KMS-11 (cell line): ENCODE measurements at regions not wholly inside any gene's neighbourhood (a gene's known extent, or its start where the extent isn't known, plus 50 kb on each side); places are given as distances from the start of the nearest gene placed in this dataset.
"Not testable (repeated sequence)": the region's sequence is repeated elsewhere in the genome, so short reads cannot be mapped to it uniquely, and the experiment has no call there.

ENCODE experiments used
- H2AFZ ChIP-seq: fragments of 200-600 bp; sonication (generic); 2 replicates; pipeline ENCODE4 v1.6.1; 2016; ENCODE audit warnings: antibody characterized with exemption, mixed run types, low read depth
- H3K27ac ChIP-seq: fragments of 200-600 bp; sonication (generic); 2 replicates; pipeline ENCODE4 v1.6.1; 2016; ENCODE audit warnings: mild to moderate bottlenecking, mixed run types
- H3K27me3 ChIP-seq: fragments of 200-600 bp; sonication (generic); 2 replicates; pipeline ENCODE4 v1.6.1; 2017; ENCODE audit warnings: mild to moderate bottlenecking, low read depth, mixed run types, moderate library complexity; ENCODE audit not compliant: insufficient read depth
- H3K36me3 ChIP-seq: fragments of 200-600 bp; sonication (generic); 2 replicates; pipeline ENCODE4 v1.6.1; 2017; ENCODE audit warnings: mild to moderate bottlenecking, mixed run types; ENCODE audit not compliant: insufficient read depth
- H3K4me1 ChIP-seq: fragments of 200-600 bp; sonication (generic); 2 replicates; pipeline ENCODE4 v1.6.1; 2016; ENCODE audit warnings: mild to moderate bottlenecking, low read depth, mixed run types; ENCODE audit not compliant: poor library complexity, severe bottlenecking
- H3K4me2 ChIP-seq: fragments of 200-600 bp; sonication (generic); 2 replicates; pipeline ENCODE4 v1.7.0; 2016; ENCODE audit warnings: mild to moderate bottlenecking, mixed run types
- H3K4me3 ChIP-seq: fragments of 200-600 bp; sonication (generic); IDR thresholded peaks from 2 replicates; pipeline ENCODE4 v1.6.1; 2017; ENCODE audit warnings: low read depth, low read length, mixed read lengths; ENCODE audit not compliant: insufficient read depth
- H3K79me2 ChIP-seq: fragments of 200-600 bp; sonication (generic); 2 replicates; pipeline ENCODE4 v1.6.1; 2016; ENCODE audit warnings: low read depth, mixed run types; ENCODE audit not compliant: insufficient read depth
- H3K9ac ChIP-seq: fragments of 200-600 bp; sonication (generic); 2 replicates; pipeline ENCODE4 v1.6.1; 2016; ENCODE audit warnings: mild to moderate bottlenecking, mixed run types
- H4K20me1 ChIP-seq: fragments of 200-600 bp; sonication (generic); 2 replicates; pipeline ENCODE4 v1.6.1; 2016; ENCODE audit warnings: mild to moderate bottlenecking, mixed run types; ENCODE audit not compliant: insufficient read depth
- TF ChIP-seq, protein P1 (sequence below): fragments of 200-600 bp; sonication (generic); conservative IDR thresholded peaks from 2 replicates; pipeline ENCODE4 v1.6.1; 2017; ENCODE audit warnings: low read depth, mild to moderate bottlenecking, antibody characterized with exemption, low read length, moderate library complexity, mixed read lengths

GRCh38 chr5:91484662-91485061 lies 101.5 kb upstream of the ARRDC3 start:
- H4K20me1 ChIP-seq: no peaks in the 10 kb centered on the region
- H3K4me1 ChIP-seq: no peaks in the 10 kb centered on the region
- no peak overlapping the region for H3K27ac ChIP-seq
- H3K36me3 ChIP-seq: no peaks in the 10 kb centered on the region
- no peaks in the 10 kb centered on the region for H3K27me3 ChIP-seq
- no peak overlapping the region for H3K4me2 ChIP-seq
- H3K9ac ChIP-seq: no peak overlapping the region
- no peaks in the 10 kb centered on the region for H3K79me2 ChIP-seq
- no peak overlapping the region for H3K4me3 ChIP-seq
- TF ChIP-seq, protein P1, sequence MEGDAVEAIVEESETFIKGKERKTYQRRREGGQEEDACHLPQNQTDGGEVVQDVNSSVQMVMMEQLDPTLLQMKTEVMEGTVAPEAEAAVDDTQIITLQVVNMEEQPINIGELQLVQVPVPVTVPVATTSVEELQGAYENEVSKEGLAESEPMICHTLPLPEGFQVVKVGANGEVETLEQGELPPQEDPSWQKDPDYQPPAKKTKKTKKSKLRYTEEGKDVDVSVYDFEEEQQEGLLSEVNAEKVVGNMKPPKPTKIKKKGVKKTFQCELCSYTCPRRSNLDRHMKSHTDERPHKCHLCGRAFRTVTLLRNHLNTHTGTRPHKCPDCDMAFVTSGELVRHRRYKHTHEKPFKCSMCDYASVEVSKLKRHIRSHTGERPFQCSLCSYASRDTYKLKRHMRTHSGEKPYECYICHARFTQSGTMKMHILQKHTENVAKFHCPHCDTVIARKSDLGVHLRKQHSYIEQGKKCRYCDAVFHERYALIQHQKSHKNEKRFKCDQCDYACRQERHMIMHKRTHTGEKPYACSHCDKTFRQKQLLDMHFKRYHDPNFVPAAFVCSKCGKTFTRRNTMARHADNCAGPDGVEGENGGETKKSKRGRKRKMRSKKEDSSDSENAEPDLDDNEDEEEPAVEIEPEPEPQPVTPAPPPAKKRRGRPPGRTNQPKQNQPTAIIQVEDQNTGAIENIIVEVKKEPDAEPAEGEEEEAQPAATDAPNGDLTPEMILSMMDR: no peak
- H2AFZ ChIP-seq: no peak overlapping the region

GRCh38 chr5:91479376-91479775 lies 96.3 kb upstream of the ARRDC3 start:
- H3K36me3 ChIP-seq, H3K27ac ChIP-seq, H3K4me2 ChIP-seq, H4K20me1 ChIP-seq, H3K27me3 ChIP-seq, H3K4me1 ChIP-seq, H3K4me3 ChIP-seq, H3K79me2 ChIP-seq, H3K9ac ChIP-seq: not testable (repeated sequence)
- 0 out of 2 replicates have a peak overlapping the region, but pooled peaks have one; percentile 11 for H2AFZ ChIP-seq

DNA sequence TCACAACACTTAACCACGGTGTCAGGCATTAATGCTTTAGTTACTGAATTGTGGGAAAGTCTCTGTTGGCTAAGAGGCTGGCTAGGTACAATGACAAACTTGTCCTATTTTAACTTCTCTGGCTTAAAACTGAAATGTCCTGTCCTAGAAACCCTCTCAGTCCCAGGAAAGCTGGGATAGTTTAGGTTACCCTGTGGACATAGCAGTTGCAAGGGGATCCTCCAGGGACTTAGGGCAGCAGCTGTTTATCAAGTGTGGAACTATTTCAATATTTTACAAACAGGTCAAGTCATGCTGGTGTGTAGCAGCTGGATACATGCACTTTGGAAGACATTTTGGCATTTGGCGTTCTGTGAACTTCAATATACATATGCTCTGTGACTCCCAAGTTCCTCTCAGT lies 95.0 kb upstream of the ARRDC3 start:
- H3K27me3 ChIP-seq: no peaks in the 10 kb centered on the region
- no peak overlapping the region for H3K4me3 ChIP-seq
- H3K4me2 ChIP-seq: no peak overlapping the region
- TF ChIP-seq, protein P1: no peak
- no peak overlapping the region for H2AFZ ChIP-seq
- peaks cover 7% of the 10 kb centered on the region for H3K4me1 ChIP-seq
- no peak overlapping the region for H3K9ac ChIP-seq
- no peak overlapping the region for H3K27ac ChIP-seq
- no peaks in the 10 kb centered on the region for H3K79me2 ChIP-seq
- no peaks in the 10 kb centered on the region for H3K36me3 ChIP-seq
- no peaks in the 10 kb centered on the region for H4K20me1 ChIP-seq

DNA sequence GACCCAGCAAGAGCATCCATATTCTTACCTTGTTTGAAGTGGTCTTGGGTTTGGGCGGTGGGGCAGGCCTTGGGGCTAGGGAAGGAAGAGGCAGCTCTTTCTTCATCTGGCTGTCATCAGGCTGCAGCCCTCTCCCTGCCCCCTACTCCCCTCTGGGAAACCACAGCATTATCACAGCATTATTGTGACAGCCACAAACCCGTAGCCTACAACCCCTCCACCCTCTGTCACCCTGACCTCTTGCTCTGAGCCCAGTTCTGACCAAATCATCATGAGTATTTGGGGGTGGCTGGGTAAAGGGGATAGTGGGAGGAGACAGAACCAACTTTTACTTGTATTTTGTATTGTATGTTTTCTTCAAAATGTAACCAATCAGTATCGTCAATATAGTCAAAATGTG lies 94.3 kb upstream of the ARRDC3 start:
- Histone ChIP-seq H2AFZ (no peak overlapping the region), H3K79me2 (no peaks in the 10 kb centered on the region), H3K27me3 (no peaks in the 10 kb centered on the region), H3K4me2 (no peak overlapping the region), H3K36me3 (no peaks in the 10 kb centered on the region), H3K9ac (no peak overlapping the region), H4K20me1 (no peaks in the 10 kb centered on the region), H3K4me1 (peaks cover 7% of the 10 kb centered on the region), H3K4me3 (no peak overlapping the region), H3K27ac (no peak overlapping the region)
- TF ChIP-seq, protein P1: no peak

DNA sequence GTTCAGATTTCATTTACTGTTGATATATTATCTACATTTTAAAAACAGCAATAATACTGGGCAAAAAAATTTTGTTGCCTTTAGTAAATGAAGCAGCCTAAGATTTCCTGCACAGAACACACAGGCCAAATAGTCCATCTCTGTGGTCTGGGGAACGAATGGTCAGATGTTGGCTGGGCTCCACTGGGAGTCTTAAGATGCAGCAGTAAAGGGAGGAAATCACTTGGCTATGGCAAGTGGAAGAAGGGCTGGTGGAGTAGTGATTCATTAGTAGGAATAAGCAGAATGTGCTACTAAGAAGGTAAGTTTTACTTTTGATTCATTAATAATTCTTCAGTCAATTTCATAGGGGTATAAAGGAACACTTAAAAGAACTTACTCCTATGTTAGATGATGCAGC lies 91.1 kb upstream of the ARRDC3 start:
- no peak overlapping the region for H3K27ac ChIP-seq
- H3K9ac ChIP-seq: no peak overlapping the region

More for the DNA sequence above, 91.1 kb upstream of the ARRDC3 start:
- Histone ChIP-seq H3K27me3 (no peaks in the 10 kb centered on the region), H3K4me2 (no peak overlapping the region), H3K79me2 (no peaks in the 10 kb centered on the region), H3K4me1 (peaks cover 3% of the 10 kb centered on the region), H2AFZ (no peak overlapping the region), H3K4me3 (no peak overlapping the region), H3K36me3 (no peaks in the 10 kb centered on the region), H4K20me1 (no peaks in the 10 kb centered on the region)
- TF ChIP-seq, protein P1: no peak
